Vagina (tissue), 2 donors: ENCODE measurements at regions not wholly inside any gene's neighbourhood (a gene's known extent, or its start where the extent isn't known, plus 50 kb on each side); places are given as distances from the start of the nearest gene placed in this dataset.

Source experiments
- DNase-seq, 2 donors: peaks; one replicate each; pipeline ENCODE4 v3.0.0-alpha.2; 2017; ENCODE audit errors: extremely low spot score in 2 of 2
- H3K27ac ChIP-seq: fragments of 200-600 bp; sonication (generic); one replicate; pipeline ENCODE4 v1.5.1; 2019
- H3K27me3 ChIP-seq: fragments of 200-600 bp; sonication (generic); one replicate; pipeline ENCODE4 v1.5.1; 2019
- H3K36me3 ChIP-seq, 2 donors: fragments of 200-600 bp; sonication (generic); one replicate each; pipeline ENCODE4 v1.5.1; 2017 to 2019
- H3K4me1 ChIP-seq: fragments of 200-600 bp; sonication (generic); one replicate; pipeline ENCODE4 v1.5.1; 2019
- H3K4me3 ChIP-seq, 2 donors: fragments of 200-600 bp; sonication (generic); 1 replicate in 1 of 2; 2 replicates in 1 of 2; pipeline ENCODE4 v1.5.1; 2016 to 2019
- H3K9me3 ChIP-seq: fragments of 200-600 bp; sonication (generic); one replicate; pipeline ENCODE4 v1.5.1; 2019
- CTCF ChIP-seq, 3 experiments: fragments of 450-650 bp in 2 of 3; fragments of 200-600 bp in 1 of 3; sonication (generic) in 1 of 3; IDR thresholded peaks; one replicate each; pipeline ENCODE4 v1.5.1; 2017 to 2019; ENCODE audit warnings: antibody characterized with exemption in 3 of 3, mild to moderate bottlenecking in 2 of 3, moderate library complexity in 2 of 3
- POLR2A ChIP-seq, 2 donors: fragments of 450-650 bp; IDR thresholded peaks; one replicate each; pipeline ENCODE4 v1.6.1; 2017; ENCODE audit warnings: antibody characterized with exemption in 2 of 2, mild to moderate bottlenecking in 2 of 2, moderate library complexity in 2 of 2
- POLR2AphosphoS5 ChIP-seq, 2 donors: sonication (generic); formaldehyde crosslinking; IDR thresholded peaks; one replicate each; pipeline ENCODE4 v1.9.0; 2017; ENCODE audit warnings: antibody characterized with exemption in 2 of 2, mild to moderate bottlenecking in 2 of 2, low read depth in 1 of 2; ENCODE audit not compliant: insufficient read depth in 1 of 2
- intact Hi-C: fragments of 100-400 bp; cut with DNase I; formaldehyde crosslinking; loops from one replicate; pipeline ENCODE4 v1.15.1; 2023

- Histone ChIP-seq H3K4me1 (no peaks in the 10 kb centered on the region), H3K36me3 (no peaks in the 10 kb centered on the region), H3K27me3 (no peaks in the 10 kb centered on the region), H3K9me3 (no peaks in the 10 kb centered on the region), H3K4me3 (no peak overlapping the region), H3K27ac (no peak overlapping the region)
- TF ChIP-seq POLR2A (IDR thresholded peaks at IDR 0.05), result no peak
- no peak for TF ChIP-seq POLR2AphosphoS5 (IDR thresholded peaks at IDR 0.05; ENCODE audit: insufficient read depth in 1 of 2, low read depth in 1 of 2)
- TF ChIP-seq CTCF (IDR thresholded peaks at IDR 0.05), result no peak
- DNase-seq, result no peak
- intact Hi-C loops, result no loop called here
Observed at GRCh38 chr6:82068721-82069120, 178.8 kb downstream of the IBTK start.

GRCh38 chr6:82066991-82067411 is 180.5 kb downstream of the IBTK start:
- no peak overlapping the region for H3K4me3 ChIP-seq
- DNase-seq, result no peak
- TF ChIP-seq CTCF (IDR thresholded peaks at IDR 0.05) (no peak), POLR2A (IDR thresholded peaks at IDR 0.05) (no peak), POLR2AphosphoS5 (IDR thresholded peaks at IDR 0.05; ENCODE audit: insufficient read depth in 1 of 2, low read depth in 1 of 2) (no peak)
- no peaks in the 10 kb centered on the region for H3K36me3 ChIP-seq
- no peak overlapping the region for H3K27ac ChIP-seq
- no peaks in the 10 kb centered on the region for H3K4me1 ChIP-seq
- H3K27me3 ChIP-seq, result no peaks in the 10 kb centered on the region
- intact Hi-C loops, result loop anchor here (2.0 kb wide), 1 partner anchor 14 kb away; no protein-coding TSS in a partner anchor
- H3K9me3 ChIP-seq, result no peaks in the 10 kb centered on the region

- TF ChIP-seq POLR2AphosphoS5 (IDR thresholded peaks at IDR 0.05; ENCODE audit: insufficient read depth in 1 of 2, low read depth in 1 of 2), result no peak
- TF ChIP-seq POLR2A (IDR thresholded peaks at IDR 0.05), result no peak
- no peak for TF ChIP-seq CTCF (IDR thresholded peaks at IDR 0.05)
Observed at GRCh38 chr6:82066196-82066595, 181.3 kb downstream of the IBTK start.

GRCh38 chr6:82063574-82063973 is 184.0 kb downstream of the IBTK start:
- Histone ChIP-seq H3K27me3 (no peaks in the 10 kb centered on the region), H3K9me3 (no peaks in the 10 kb centered on the region), H3K4me3 (no peak overlapping the region), H3K36me3 (no peaks in the 10 kb centered on the region), H3K4me1 (no peaks in the 10 kb centered on the region), H3K27ac (no peak overlapping the region)
- intact Hi-C loops, result no loop called here
- no peak for DNase-seq
- no peak for TF ChIP-seq POLR2AphosphoS5 (IDR thresholded peaks at IDR 0.05; ENCODE audit: insufficient read depth in 1 of 2, low read depth in 1 of 2)
- TF ChIP-seq POLR2A (IDR thresholded peaks at IDR 0.05), result no peak
- no peak for TF ChIP-seq CTCF (IDR thresholded peaks at IDR 0.05)

More at GRCh38 chr6:82066196-82066595, 181.3 kb downstream of the IBTK start:
- Histone ChIP-seq H3K9me3 (no peaks in the 10 kb centered on the region), H3K27ac (no peak overlapping the region), H3K27me3 (no peaks in the 10 kb centered on the region), H3K36me3 (no peaks in the 10 kb centered on the region), H3K4me3 (no peak overlapping the region), H3K4me1 (no peaks in the 10 kb centered on the region)
- intact Hi-C loops, result loop anchor here (2.0 kb wide), 1 partner anchor 13 kb away; no protein-coding TSS in a partner anchor
- DNase-seq, result no peak

GRCh38 chr6:82062219-82062618 is 185.3 kb downstream of the IBTK start:
- H3K4me1 ChIP-seq, result peaks cover 4% of the 10 kb centered on the region
- no peak overlapping the region for H3K27ac ChIP-seq
- H3K27me3 ChIP-seq, result no peaks in the 10 kb centered on the region
- H3K36me3 ChIP-seq, result no peaks in the 10 kb centered on the region
- no peak overlapping the region for H3K4me3 ChIP-seq
- intact Hi-C loops, result no loop called here
- TF ChIP-seq POLR2A (IDR thresholded peaks at IDR 0.05) (no peak), CTCF (IDR thresholded peaks at IDR 0.05) (no peak), POLR2AphosphoS5 (IDR thresholded peaks at IDR 0.05; ENCODE audit: insufficient read depth in 1 of 2, low read depth in 1 of 2) (no peak)
- H3K9me3 ChIP-seq, result no peaks in the 10 kb centered on the region
- DNase-seq, result no peak
